ENCODE measurements at regions not wholly inside any gene's neighbourhood (a gene's known extent, or its start where the extent isn't known, plus 50 kb on each side); places are given as distances from the start of the nearest gene placed in this dataset.

DNA sequence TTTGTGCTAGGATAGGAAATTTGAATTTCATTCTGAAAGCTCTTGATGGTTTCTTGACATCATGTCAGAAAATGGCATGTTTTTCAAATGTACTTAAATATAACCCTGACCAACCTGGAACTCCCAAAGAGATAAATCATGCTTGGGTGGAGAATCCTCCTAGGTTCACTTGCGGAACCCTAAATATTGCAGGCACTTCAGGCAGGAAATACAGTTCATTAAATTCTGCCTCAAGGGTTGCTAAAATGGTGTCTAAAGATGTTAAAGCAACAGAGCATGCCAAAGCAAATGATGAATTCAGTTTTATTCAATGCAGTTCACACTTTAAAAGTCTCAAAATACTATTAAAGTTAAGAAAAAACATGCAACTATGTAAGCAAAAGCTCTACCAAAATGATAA is 415.9 kb downstream of the SLITRK6 start:
- Histone ChIP-seq H3K4me1 (replicated peaks in 1 of 2) (no peaks in the 10 kb centered on the region), H3K9me3 (replicated peaks in 1 of 3) (no peaks in the 10 kb centered on the region), H3K36me3 (replicated peaks in 1 of 2) (no peaks in the 10 kb centered on the region), H3K27me3 (no peaks in the 10 kb centered on the region), H3K27ac (no peak overlapping the region), H3K4me3 (no peak overlapping the region)
- no peak for DNase-seq
- TF ChIP-seq POLR2A (IDR thresholded peaks at IDR 0.05) (no peak), CTCF (IDR thresholded peaks at IDR 0.05) (no peak)
- intact Hi-C loops (cut with DNase I): no loop called here
- WGBS, 4 donors: 81 to 88% (median 88%) methylated on average over 1 of the region's 1 CpG

- 82 to 92% (median 88%) methylated on average over 2 of the region's 2 CpGs for WGBS, 4 donors
- intact Hi-C loops (cut with DNase I): no loop called here
- no peak overlapping the region for H3K27ac ChIP-seq
Measured at GRCh38 chr13:85381082-85381481, 418.1 kb downstream of the SLITRK6 start.

DNA sequence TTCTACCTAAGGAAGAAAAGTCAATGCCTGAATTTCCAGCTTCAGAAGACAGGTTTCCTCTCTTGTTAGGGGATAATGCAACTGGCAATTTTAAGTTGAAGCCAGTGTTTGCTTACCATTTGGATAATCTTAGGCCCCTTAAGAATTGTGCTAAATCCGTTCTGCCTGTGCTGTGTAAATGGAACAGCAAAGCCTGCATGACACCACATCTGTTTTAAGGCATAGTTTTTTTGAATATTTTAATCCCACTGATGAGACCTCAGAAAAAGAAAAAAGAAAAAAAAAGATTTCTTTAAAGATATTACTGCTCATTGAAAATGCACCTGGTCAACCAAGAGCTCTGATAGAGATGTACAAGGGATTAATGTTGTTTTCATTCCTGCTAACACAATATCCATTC is 419.2 kb downstream of the SLITRK6 start:
- H3K4me1 ChIP-seq (replicated peaks in 1 of 2): no peaks in the 10 kb centered on the region
- 79 to 90% (median 83%) methylated on average over 1 of the region's 1 CpG for WGBS, 4 donors

More at GRCh38 chr13:85381082-85381481, 418.1 kb downstream of the SLITRK6 start:
- Histone ChIP-seq H3K9me3 (replicated peaks in 1 of 3) (no peaks in the 10 kb centered on the region), H3K27me3 (no peaks in the 10 kb centered on the region), H3K4me3 (no peak overlapping the region), H3K36me3 (replicated peaks in 1 of 2) (no peaks in the 10 kb centered on the region), H3K4me1 (replicated peaks in 1 of 2) (no peaks in the 10 kb centered on the region)
- no peak for TF ChIP-seq POLR2A (IDR thresholded peaks at IDR 0.05)
- TF ChIP-seq CTCF (IDR thresholded peaks at IDR 0.05): no peak
- no peak for DNase-seq

DNA sequence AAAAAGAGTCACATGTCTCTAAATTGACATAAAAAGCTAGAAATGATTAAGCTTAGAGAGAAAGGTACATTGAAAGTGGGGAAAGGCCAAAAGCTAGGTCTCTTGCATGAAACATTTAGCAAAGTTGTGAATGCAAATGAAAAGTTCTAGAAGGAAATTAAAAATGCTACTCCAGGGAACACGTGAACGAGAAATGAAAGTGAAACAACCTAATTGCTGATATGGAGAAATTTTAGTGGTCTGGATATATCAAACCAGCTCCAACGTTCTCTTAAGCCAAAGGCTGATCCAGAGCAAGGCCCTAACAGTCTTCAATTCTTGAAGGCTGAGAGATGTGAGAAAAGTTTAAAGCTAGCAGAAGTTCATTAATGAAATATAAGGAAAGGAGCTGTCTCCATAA is 419.8 kb downstream of the SLITRK6 start:
- TF ChIP-seq POLR2A (IDR thresholded peaks at IDR 0.05): no peak
- TF ChIP-seq CTCF (IDR thresholded peaks at IDR 0.05): no peak
- H3K27ac ChIP-seq: no peak overlapping the region
- 16 to 59% (median 38%) methylated on average over 3 of the region's 3 CpGs for WGBS, 4 donors
- no peak overlapping the region for H3K4me3 ChIP-seq
- H3K36me3 ChIP-seq (replicated peaks in 1 of 2): no peaks in the 10 kb centered on the region
- intact Hi-C loops (cut with DNase I): no loop called here
- no peak for DNase-seq
- no peaks in the 10 kb centered on the region for H3K4me1 ChIP-seq (replicated peaks in 1 of 2)
- no peaks in the 10 kb centered on the region for H3K27me3 ChIP-seq
- H3K9me3 ChIP-seq (replicated peaks in 1 of 3): no peaks in the 10 kb centered on the region

More for the DNA sequence above, 419.2 kb downstream of the SLITRK6 start:
- no peaks in the 10 kb centered on the region for H3K27me3 ChIP-seq
- no peak overlapping the region for H3K27ac ChIP-seq
- no peaks in the 10 kb centered on the region for H3K36me3 ChIP-seq (replicated peaks in 1 of 2)
- TF ChIP-seq CTCF (IDR thresholded peaks at IDR 0.05): no peak
- TF ChIP-seq POLR2A (IDR thresholded peaks at IDR 0.05): no peak
- intact Hi-C loops (cut with DNase I): no loop called here
- DNase-seq: no peak
- no peak overlapping the region for H3K4me3 ChIP-seq
- no peaks in the 10 kb centered on the region for H3K9me3 ChIP-seq (replicated peaks in 1 of 3)

All from adrenal gland (tissue), 9 donors.